ENCODE measurements at regions not wholly inside any gene's neighbourhood (a gene's known extent, or its start where the extent isn't known, plus 50 kb on each side); places are given as distances from the start of the nearest gene placed in this dataset.

DNA sequence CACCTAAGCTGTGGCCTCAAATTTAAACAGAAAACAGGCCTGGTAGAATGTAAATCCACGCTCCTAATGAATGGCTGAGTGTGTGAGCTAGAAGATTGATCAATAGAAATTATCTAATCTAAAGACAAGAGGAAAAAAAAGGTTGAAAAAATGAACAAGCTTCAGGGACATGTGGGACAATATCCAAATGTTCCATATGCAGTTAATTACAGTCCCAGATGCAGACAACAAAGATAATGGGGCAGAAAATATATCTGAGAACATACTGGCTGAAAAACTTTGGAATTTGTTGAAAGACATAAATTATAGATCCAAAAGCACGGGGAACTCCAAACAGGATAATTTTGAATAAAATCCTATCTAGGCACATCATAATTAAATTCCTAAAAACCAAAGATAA, 186.7 kb upstream of the SIX2 start:
- no peak overlapping the region for H3K4me3 ChIP-seq
- WGBS, 2 donors, result 65 to 76% methylated on average over 2 of the region's 2 CpGs
- intact Hi-C loops (cut with DNase I), result no loop called here

DNA sequence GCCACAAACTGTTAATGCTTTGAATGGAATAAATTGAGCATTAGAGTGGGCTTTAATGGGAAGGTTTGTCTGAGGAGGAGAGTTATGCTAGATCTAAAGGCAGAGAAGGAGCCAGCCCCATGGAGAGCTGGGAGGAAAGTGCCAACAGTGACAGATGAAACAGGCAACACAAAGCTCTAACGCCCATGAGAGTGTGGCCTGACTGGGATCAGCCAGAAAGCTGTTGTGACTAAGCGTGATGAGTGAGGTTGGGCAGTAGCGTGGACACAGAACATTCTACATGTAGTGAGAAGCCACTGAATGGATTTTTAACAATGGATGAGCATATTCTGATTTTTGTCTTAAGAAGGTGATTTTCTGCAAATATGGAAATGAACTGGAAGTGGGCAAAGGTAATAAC, 185.3 kb upstream of the SIX2 start:
- Histone ChIP-seq H3K27ac (no peak overlapping the region), H3K4me1 (no peaks in the 10 kb centered on the region)
- WGBS, 2 donors, result 75 to 85% methylated on average over 3 of the region's 3 CpGs

More for the DNA sequence above, 186.7 kb upstream of the SIX2 start:
- H3K4me1 ChIP-seq, result no peaks in the 10 kb centered on the region
- no peaks in the 10 kb centered on the region for H3K36me3 ChIP-seq
- no peak for DNase-seq
- H3K27me3 ChIP-seq, result peaks cover 0 to 1% (median 0%) of the 10 kb centered on the region in 4 donors
- TF ChIP-seq, protein P1, sequence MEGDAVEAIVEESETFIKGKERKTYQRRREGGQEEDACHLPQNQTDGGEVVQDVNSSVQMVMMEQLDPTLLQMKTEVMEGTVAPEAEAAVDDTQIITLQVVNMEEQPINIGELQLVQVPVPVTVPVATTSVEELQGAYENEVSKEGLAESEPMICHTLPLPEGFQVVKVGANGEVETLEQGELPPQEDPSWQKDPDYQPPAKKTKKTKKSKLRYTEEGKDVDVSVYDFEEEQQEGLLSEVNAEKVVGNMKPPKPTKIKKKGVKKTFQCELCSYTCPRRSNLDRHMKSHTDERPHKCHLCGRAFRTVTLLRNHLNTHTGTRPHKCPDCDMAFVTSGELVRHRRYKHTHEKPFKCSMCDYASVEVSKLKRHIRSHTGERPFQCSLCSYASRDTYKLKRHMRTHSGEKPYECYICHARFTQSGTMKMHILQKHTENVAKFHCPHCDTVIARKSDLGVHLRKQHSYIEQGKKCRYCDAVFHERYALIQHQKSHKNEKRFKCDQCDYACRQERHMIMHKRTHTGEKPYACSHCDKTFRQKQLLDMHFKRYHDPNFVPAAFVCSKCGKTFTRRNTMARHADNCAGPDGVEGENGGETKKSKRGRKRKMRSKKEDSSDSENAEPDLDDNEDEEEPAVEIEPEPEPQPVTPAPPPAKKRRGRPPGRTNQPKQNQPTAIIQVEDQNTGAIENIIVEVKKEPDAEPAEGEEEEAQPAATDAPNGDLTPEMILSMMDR (IDR thresholded peaks at IDR 0.05), result no peak
- no peak for TF ChIP-seq POLR2A (IDR thresholded peaks at IDR 0.05)
- H3K27ac ChIP-seq, result no peak overlapping the region
- H3K9me3 ChIP-seq, result no peaks in the 10 kb centered on the region

GRCh38 chr2:45193581-45193980, 184.3 kb upstream of the SIX2 start:
- H3K9me3 ChIP-seq, result no peaks in the 10 kb centered on the region
- H3K27me3 ChIP-seq, result peaks cover 0 to 22% (median 0%) of the 10 kb centered on the region in 4 donors
- H3K4me1 ChIP-seq, result no peaks in the 10 kb centered on the region
- intact Hi-C loops (cut with DNase I), result no loop called here
- no peak for DNase-seq
- H3K36me3 ChIP-seq, result no peaks in the 10 kb centered on the region
- H3K4me3 ChIP-seq, result no peak overlapping the region
- no peak overlapping the region for H3K27ac ChIP-seq
- TF ChIP-seq, protein P1 (IDR thresholded peaks at IDR 0.05), result no peak
- TF ChIP-seq POLR2A (IDR thresholded peaks at IDR 0.05), result no peak
- WGBS, 2 donors, result 74 to 79% methylated on average over 4 of the region's 4 CpGs

More for the DNA sequence above, 185.3 kb upstream of the SIX2 start:
- peaks cover 0 to 13% (median 0%) of the 10 kb centered on the region in 4 donors for H3K27me3 ChIP-seq
- DNase-seq, result no peak
- intact Hi-C loops (cut with DNase I), result no loop called here
- no peaks in the 10 kb centered on the region for H3K9me3 ChIP-seq
- H3K36me3 ChIP-seq, result no peaks in the 10 kb centered on the region
- TF ChIP-seq, protein P1 (IDR thresholded peaks at IDR 0.05), result no peak
- no peak for TF ChIP-seq POLR2A (IDR thresholded peaks at IDR 0.05)
- H3K4me3 ChIP-seq, result no peak overlapping the region

DNA sequence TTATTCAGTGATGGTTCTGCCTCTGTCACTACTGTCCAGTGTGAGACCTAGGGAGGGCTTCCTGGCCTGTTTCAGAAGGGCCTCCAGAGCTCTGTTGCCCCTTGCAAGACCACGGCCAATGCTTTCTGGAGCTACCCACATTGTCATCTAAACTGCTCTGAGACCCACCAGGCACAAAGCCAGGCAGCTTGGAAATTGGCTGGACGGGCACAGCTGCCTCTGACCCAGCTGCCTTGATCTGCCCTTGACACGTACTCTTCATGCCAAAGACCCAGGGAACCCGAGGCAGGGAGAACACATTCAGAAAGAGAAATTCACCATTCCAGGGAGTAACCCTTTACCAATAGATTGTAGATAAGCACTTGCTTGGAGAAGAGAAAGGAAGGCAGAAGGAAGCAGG, 183.7 kb upstream of the SIX2 start:
- TF ChIP-seq, protein P1 (IDR thresholded peaks at IDR 0.05), result no peak
- DNase-seq, result no peak

GRCh38 chr2:45192481-45192880, 183.2 kb upstream of the SIX2 start:
- Histone ChIP-seq H3K9me3 (no peaks in the 10 kb centered on the region), H3K27me3 (peaks cover 0 to 32% (median 0%) of the 10 kb centered on the region in 4 donors), H3K4me1 (no peaks in the 10 kb centered on the region), H3K27ac (no peak overlapping the region), H3K36me3 (no peaks in the 10 kb centered on the region), H3K4me3 (no peak overlapping the region)
- 56 to 76% methylated on average over 4 of the region's 5 CpGs for WGBS, 2 donors
- DNase-seq, result no peak
- TF ChIP-seq, protein P1 (IDR thresholded peaks at IDR 0.05), result no peak
- TF ChIP-seq POLR2A (IDR thresholded peaks at IDR 0.05), result no peak
- intact Hi-C loops (cut with DNase I), result no loop called here

More for the DNA sequence above, 183.7 kb upstream of the SIX2 start:
- no peaks in the 10 kb centered on the region for H3K36me3 ChIP-seq
- no peaks in the 10 kb centered on the region for H3K9me3 ChIP-seq
- H3K27ac ChIP-seq, result no peak overlapping the region
- intact Hi-C loops (cut with DNase I), result no loop called here
- no peaks in the 10 kb centered on the region for H3K4me1 ChIP-seq
- WGBS, 2 donors, result 66 to 69% methylated on average over 3 of the region's 4 CpGs
- peaks cover 0 to 28% (median 0%) of the 10 kb centered on the region in 4 donors for H3K27me3 ChIP-seq
- no peak overlapping the region for H3K4me3 ChIP-seq

Measured in esophagus squamous epithelium (tissue), 5 donors.